ENCODE measurements at regions not wholly inside any gene's neighbourhood (a gene's known extent, or its start where the extent isn't known, plus 50 kb on each side); places are given as distances from the start of the nearest gene placed in this dataset.

DNA sequence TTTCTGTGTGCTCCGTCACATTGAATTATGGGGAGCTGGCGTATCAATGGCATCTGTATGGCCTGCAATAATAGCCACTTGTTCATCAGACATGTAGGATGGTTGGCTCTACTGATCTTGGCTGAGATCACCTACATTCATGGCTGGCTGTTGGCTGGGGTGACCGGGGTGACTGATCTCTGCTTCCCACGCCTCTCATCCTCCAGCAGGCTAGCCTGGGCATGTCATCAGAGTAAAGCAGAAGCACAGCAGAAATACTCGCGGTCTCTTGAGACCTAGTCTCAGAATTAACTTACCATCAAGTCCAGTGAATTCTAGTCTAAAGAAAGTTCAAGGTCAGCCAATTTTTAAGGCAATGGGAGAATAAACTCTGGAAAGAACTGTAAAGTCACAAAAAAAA, 257.7 kb upstream of the GLI3 start:
- H4K91ac ChIP-seq (replicated peaks; ENCODE audit: insufficient read length, low read length), result peak overlapping the region; percentile 29
- H2BK120ac ChIP-seq (replicated peaks; ENCODE audit: low read depth, low read length), result peak overlapping the region; percentile 52
- WGBS, 2 experiments (ENCODE audit: extremely low coverage in 1 of 2, insufficient coverage in 1 of 2, insufficient read length in 1 of 2, insufficient replicate concordance in 2 of 2, low coverage in 1 of 2, low lambda C conversion rate in 2 of 2, missing lambda C conversion rate in 1 of 2), result 72% methylated on average over 6 of the region's 6 CpGs; no CpG with 5 or more reads in 1 of the 2 experiments
- 0 out of 2 replicates have a peak overlapping the region, but pooled peaks have one; percentile 54 for H2AFZ ChIP-seq (ENCODE audit: low read length)
- H3K9me3 ChIP-seq (ENCODE audit: insufficient read depth in 2 of 2, low read depth in 1 of 2, low read length in 1 of 2), result no peaks in the 10 kb centered on the region
- no peak for FAIRE-seq
- H3K18ac ChIP-seq (ENCODE audit: extremely low read depth, low read length), result no peak overlapping the region
- no peaks in the 10 kb centered on the region for H3K27me3 ChIP-seq (replicated peaks in 1 of 4; ENCODE audit: control insufficient read depth in 3 of 4, extremely low read depth in 1 of 4, insufficient read depth in 3 of 4, low read length in 3 of 4)
- no peak overlapping the region for H3K4me3 ChIP-seq (ENCODE audit: extremely low read depth in 1 of 4, insufficient read depth in 2 of 4, low read depth in 3 of 4, low read length in 4 of 4)
- no peaks in the 10 kb centered on the region for H3K36me3 ChIP-seq (ENCODE audit: control insufficient read depth in 2 of 4, insufficient read depth in 4 of 4, low read length in 3 of 4)
- no peak overlapping the region for H3K4ac ChIP-seq (replicated peaks; ENCODE audit: insufficient read length, low read depth, low read length)
- H3K4me1 ChIP-seq (replicated peaks in 1 of 4; ENCODE audit: control insufficient read depth in 3 of 4, insufficient read depth in 4 of 4, low read length in 3 of 4), result peaks cover 2 to 5% (median 4%) of the 10 kb centered on the region in 4 experiments; a peak in 5 of 7 replicates
- H3K4me2 ChIP-seq (ENCODE audit: insufficient read depth in 1 of 2, low read depth in 2 of 2, low read length in 2 of 2), result no peak overlapping the region; a peak in 1 of 4 replicates
- no peak overlapping the region for H3K23ac ChIP-seq (ENCODE audit: insufficient read length)
- H4K8ac ChIP-seq (ENCODE audit: extremely low read depth, insufficient read depth, low read length), result no peak overlapping the region
- no peak overlapping the region for H3K56ac ChIP-seq (replicated peaks; ENCODE audit: insufficient read length, low read depth, low read length)
- no peak for DNase-seq (ENCODE audit: low read depth in 1 of 2, low spot score in 2 of 2)
- H3K79me1 ChIP-seq (ENCODE audit: low read depth, low read length), result no peaks in the 10 kb centered on the region
- no peak overlapping the region for H3K27ac ChIP-seq (ENCODE audit: low read depth, low read length)
- ChIA-PET CTCF (ENCODE audit: partially characterized antibody) (interaction anchor here (1.7 kb wide), 1 partner anchor 515 kb away, joined by 5 read pairs; no protein-coding TSS in a partner anchor), POLR2A (ENCODE audit: partially characterized antibody) (no interaction called here)
- no peak overlapping the region for H4K5ac ChIP-seq (ENCODE audit: insufficient read length, low read depth, low read length)
- no peak overlapping the region; the same call in 1 of the 2 replicates for H2BK5ac ChIP-seq (ENCODE audit: low read depth, low read length)
- H2BK15ac ChIP-seq (ENCODE audit: low read length), result no peak overlapping the region
- H3K9ac ChIP-seq (replicated peaks in 1 of 4; ENCODE audit: extremely low read depth in 1 of 4, low read depth in 3 of 4, low read length in 3 of 4), result no peak overlapping the region
- H3K79me2 ChIP-seq (ENCODE audit: control insufficient read depth in 1 of 2, insufficient read depth in 2 of 2, low read length in 2 of 2), result no peaks in the 10 kb centered on the region
- no peak overlapping the region for H3K14ac ChIP-seq (ENCODE audit: insufficient read length)
- H3K23me2 ChIP-seq (ENCODE audit: low read depth, low read length), result peaks cover 5% of the 10 kb centered on the region; the same call in 1 of the 2 replicates
- no peaks in the 10 kb centered on the region for H4K20me1 ChIP-seq (replicated peaks in 1 of 2; ENCODE audit: control insufficient read depth in 1 of 2, insufficient read depth in 2 of 2, low read length in 2 of 2)
- H2AK5ac ChIP-seq (ENCODE audit: low read depth, low read length), result no peak overlapping the region
- no peak overlapping the region for H2BK20ac ChIP-seq (ENCODE audit: low read length)
- no peak overlapping the region for H2BK12ac ChIP-seq (ENCODE audit: low read depth, low read length)
- TF ChIP-seq EP300 (IDR thresholded peaks at IDR 0.05; ENCODE audit: borderline replicate concordance in 1 of 2, low read depth in 2 of 2, low read length in 2 of 2) (no peak), HDAC6 (IDR thresholded peaks at IDR 0.05; ENCODE audit: low read depth, low read length) (no peak), BCL11A (IDR thresholded peaks at IDR 0.05; ENCODE audit: low read depth in 2 of 2, low read length in 2 of 2) (no peak), NRF1 (IDR thresholded peaks at IDR 0.05; ENCODE audit: low read depth, low read length) (no peak), EGR1 (IDR thresholded peaks at IDR 0.05; ENCODE audit: borderline replicate concordance, low read depth, low read length) (no peak), HDAC2 (IDR thresholded peaks at IDR 0.05; ENCODE audit: borderline replicate concordance in 1 of 2, low read depth in 2 of 2, low read length in 2 of 2) (no peak), TAF7 (optimal IDR thresholded peaks at IDR 0.05; ENCODE audit: borderline replicate concordance, low read depth, low read length) (no peak), SIRT6 (IDR thresholded peaks at IDR 0.05; ENCODE audit: low read length) (no peak), BRCA1 (IDR thresholded peaks at IDR 0.05; ENCODE audit: low read depth, low read length) (no peak), SP2 (IDR thresholded peaks at IDR 0.05; ENCODE audit: low read length) (no peak), SIN3A (conservative IDR thresholded peaks at IDR 0.05 in 1 of 2, IDR thresholded peaks at IDR 0.05 in 1 of 2; ENCODE audit: low read depth in 1 of 2, low read length in 2 of 2) (no peak), CTBP2 (IDR thresholded peaks at IDR 0.05; ENCODE audit: borderline replicate concordance, insufficient read depth, insufficient read length, low read length) (no peak), RFX5 (IDR thresholded peaks at IDR 0.05; ENCODE audit: borderline replicate concordance, low read depth, low read length) (no peak)

All from H1 (cell line).